ENCODE measurements at regions not wholly inside any gene's neighbourhood (a gene's known extent, or its start where the extent isn't known, plus 50 kb on each side); places are given as distances from the start of the nearest gene placed in this dataset.

GRCh38 chr7:16933296-16934279, 51.8 kb upstream of the AGR3 start:
- DNase-seq (ENCODE audit: low spot score, unreplicated experiment) = no peak
- Mint-ChIP-seq H3K4me1 (ENCODE audit: low read depth) (peaks cover 3% of the 10 kb centered on the region), H3K36me3 (ENCODE audit: insufficient read depth) (no peaks in the 10 kb centered on the region), H3K27me3 (no peaks in the 10 kb centered on the region), H3K9me3 (ENCODE audit: low read depth) (peaks cover 3% of the 10 kb centered on the region), H3K27ac (no peak overlapping the region), H3K4me3 (ENCODE audit: low read depth) (no peak overlapping the region)
- TF ChIP-seq, protein P1, sequence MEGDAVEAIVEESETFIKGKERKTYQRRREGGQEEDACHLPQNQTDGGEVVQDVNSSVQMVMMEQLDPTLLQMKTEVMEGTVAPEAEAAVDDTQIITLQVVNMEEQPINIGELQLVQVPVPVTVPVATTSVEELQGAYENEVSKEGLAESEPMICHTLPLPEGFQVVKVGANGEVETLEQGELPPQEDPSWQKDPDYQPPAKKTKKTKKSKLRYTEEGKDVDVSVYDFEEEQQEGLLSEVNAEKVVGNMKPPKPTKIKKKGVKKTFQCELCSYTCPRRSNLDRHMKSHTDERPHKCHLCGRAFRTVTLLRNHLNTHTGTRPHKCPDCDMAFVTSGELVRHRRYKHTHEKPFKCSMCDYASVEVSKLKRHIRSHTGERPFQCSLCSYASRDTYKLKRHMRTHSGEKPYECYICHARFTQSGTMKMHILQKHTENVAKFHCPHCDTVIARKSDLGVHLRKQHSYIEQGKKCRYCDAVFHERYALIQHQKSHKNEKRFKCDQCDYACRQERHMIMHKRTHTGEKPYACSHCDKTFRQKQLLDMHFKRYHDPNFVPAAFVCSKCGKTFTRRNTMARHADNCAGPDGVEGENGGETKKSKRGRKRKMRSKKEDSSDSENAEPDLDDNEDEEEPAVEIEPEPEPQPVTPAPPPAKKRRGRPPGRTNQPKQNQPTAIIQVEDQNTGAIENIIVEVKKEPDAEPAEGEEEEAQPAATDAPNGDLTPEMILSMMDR (IDR thresholded peaks at IDR 0.05; ENCODE audit: unreplicated experiment) = no peak

DNA sequence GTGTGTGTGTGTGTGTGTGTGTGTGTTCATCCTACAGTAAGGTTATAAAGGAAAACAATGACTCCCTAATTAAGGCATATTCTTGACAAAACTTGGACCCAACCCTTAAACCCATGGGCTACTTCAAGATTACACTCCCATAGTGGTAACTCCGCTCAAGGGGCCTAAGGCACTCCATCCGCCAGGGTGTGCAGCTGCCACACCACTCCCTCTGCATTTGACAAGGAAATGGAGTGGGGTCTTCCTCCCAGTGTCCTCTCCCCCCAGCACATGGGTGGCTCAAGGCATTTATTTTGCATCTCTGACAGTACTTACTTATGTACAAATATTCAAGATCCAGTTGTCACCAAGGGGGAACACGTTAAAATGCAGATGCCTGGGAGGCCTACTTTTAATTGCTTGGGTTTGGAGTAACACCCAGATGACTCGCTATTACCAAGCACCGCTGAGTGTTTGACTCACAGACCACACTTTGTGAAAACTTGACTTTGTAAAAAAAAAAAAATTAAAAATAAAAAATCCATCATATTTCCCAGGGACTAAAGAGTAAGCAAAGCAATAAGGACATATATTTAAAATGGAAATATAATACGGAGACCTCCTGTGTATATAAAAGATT, 53.0 kb upstream of the AGR3 start:
- Mint-ChIP-seq H3K4me3 (ENCODE audit: low read depth) (no peak overlapping the region), H3K4me1 (ENCODE audit: low read depth) (peaks cover 4% of the 10 kb centered on the region), H3K27ac (no peak overlapping the region), H3K9me3 (ENCODE audit: low read depth) (no peaks in the 10 kb centered on the region), H3K27me3 (no peaks in the 10 kb centered on the region), H3K36me3 (ENCODE audit: insufficient read depth) (no peaks in the 10 kb centered on the region)
- no peak for DNase-seq (ENCODE audit: low spot score, unreplicated experiment)
- TF ChIP-seq, protein P1 (IDR thresholded peaks at IDR 0.05; ENCODE audit: unreplicated experiment) = no peak

DNA sequence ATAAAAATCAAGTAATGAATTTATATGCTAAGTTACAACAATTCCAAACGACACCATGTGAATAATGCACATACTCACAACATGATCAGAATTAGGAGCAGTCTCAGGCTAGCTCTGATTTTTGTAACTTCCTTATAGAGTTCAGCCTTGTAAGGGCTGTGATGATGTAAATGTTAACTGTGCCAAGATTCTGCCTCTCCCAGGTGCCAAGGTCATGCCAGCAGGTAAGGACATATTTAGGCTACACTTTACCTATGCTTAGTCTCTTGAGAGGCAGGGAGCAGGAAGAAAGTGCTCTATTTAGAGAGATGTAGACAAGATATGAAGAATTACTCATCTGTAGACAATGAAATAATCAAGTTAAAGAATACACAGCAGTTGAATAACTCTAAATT, 53.6 kb upstream of the AGR3 start:
- no peaks in the 10 kb centered on the region for H3K27me3 Mint-ChIP-seq
- H3K27ac Mint-ChIP-seq = no peak overlapping the region
- peaks cover 1% of the 10 kb centered on the region for H3K4me1 Mint-ChIP-seq (ENCODE audit: low read depth)
- no peaks in the 10 kb centered on the region for H3K9me3 Mint-ChIP-seq (ENCODE audit: low read depth)
- DNase-seq (ENCODE audit: low spot score, unreplicated experiment) = no peak
- H3K4me3 Mint-ChIP-seq (ENCODE audit: low read depth) = no peak overlapping the region
- no peaks in the 10 kb centered on the region for H3K36me3 Mint-ChIP-seq (ENCODE audit: insufficient read depth)
- TF ChIP-seq, protein P1 (IDR thresholded peaks at IDR 0.05; ENCODE audit: unreplicated experiment) = no peak

DNA sequence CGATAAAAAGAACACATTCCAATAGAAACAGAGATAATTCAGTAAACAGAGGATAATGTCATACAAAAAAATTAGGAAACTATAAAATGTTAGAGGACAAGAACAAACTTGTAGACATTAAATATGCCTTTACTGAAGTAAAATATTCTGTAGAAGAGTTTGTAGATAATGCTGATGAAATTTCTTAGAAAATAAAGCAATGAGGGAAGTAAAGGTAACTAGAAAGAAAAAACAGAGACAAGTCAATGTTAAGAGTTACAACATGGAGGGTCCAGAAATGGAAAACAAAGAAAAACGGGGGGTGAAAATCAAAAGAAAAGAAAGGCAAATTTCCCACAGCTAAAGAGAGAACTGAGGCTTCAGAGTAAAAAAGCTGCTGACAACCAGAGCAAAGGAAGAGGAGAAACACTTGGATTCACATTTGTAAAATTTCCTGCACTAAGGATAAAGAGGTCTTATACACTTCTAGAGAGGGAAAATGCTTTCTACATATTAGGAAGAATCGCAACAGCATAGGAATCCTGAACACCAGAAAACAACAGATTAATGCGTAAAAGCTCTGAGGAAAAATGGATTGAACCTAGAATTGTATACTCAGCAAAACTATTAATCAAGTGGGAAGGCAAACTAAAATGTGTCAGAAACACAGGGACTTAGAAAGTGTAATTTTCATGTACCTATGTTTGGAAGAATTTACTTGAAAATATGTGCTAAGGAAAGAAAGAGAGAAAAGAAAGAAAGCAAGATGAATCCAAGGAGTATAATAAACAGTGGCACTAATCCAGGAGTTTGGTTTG, 55.0 kb upstream of the AGR3 start:
- no peak for DNase-seq (ENCODE audit: low spot score, unreplicated experiment)
- Mint-ChIP-seq H3K27ac (no peak overlapping the region), H3K4me1 (ENCODE audit: low read depth) (peaks cover 1% of the 10 kb centered on the region), H3K4me3 (ENCODE audit: low read depth) (no peak overlapping the region), H3K27me3 (no peaks in the 10 kb centered on the region), H3K9me3 (ENCODE audit: low read depth) (no peaks in the 10 kb centered on the region), H3K36me3 (ENCODE audit: insufficient read depth) (no peaks in the 10 kb centered on the region)
- TF ChIP-seq, protein P1 (IDR thresholded peaks at IDR 0.05; ENCODE audit: unreplicated experiment) = no peak

GRCh38 chr7:16939161-16939560, 57.4 kb upstream of the AGR3 start:
- TF ChIP-seq, protein P1 (IDR thresholded peaks at IDR 0.05; ENCODE audit: unreplicated experiment) = no peak
- Mint-ChIP-seq H3K27ac (no peak overlapping the region), H3K9me3 (ENCODE audit: low read depth) (peaks cover 6% of the 10 kb centered on the region), H3K27me3 (no peaks in the 10 kb centered on the region), H3K36me3 (ENCODE audit: insufficient read depth) (no peaks in the 10 kb centered on the region), H3K4me3 (ENCODE audit: low read depth) (no peak overlapping the region), H3K4me1 (ENCODE audit: low read depth) (peaks cover 1% of the 10 kb centered on the region)
- DNase-seq (ENCODE audit: low spot score, unreplicated experiment) = no peak
